CD14-positive monocyte (primary cell): ENCODE measurements at regions not wholly inside any gene's neighbourhood (a gene's known extent, or its start where the extent isn't known, plus 50 kb on each side); places are given as distances from the start of the nearest gene placed in this dataset.
"Not testable (repeated sequence)": the region's sequence is repeated elsewhere in the genome, so short reads cannot be mapped to it uniquely, and the experiment has no call there.

Source experiments
- DNase-seq, 3 donors: peaks; one replicate each; pipeline ENCODE4 v3.0.0-alpha.2; 2011 to 2022
- H2AFZ ChIP-seq: 2 replicates; pipeline ENCODE4 v1.6.0; 2012; ENCODE audit warnings: mild to moderate bottlenecking, low read depth, low read length, inconsistent platforms; ENCODE audit not compliant: insufficient read depth, poor library complexity, severe bottlenecking
- H3K27ac ChIP-seq, 2 donors: 1 replicate in 1 of 2; 2 replicates in 1 of 2; pipeline ENCODE4 v1.5.1; 2012 to 2013; ENCODE audit warnings: low read length in 2 of 2, control low read depth in 1 of 2, inconsistent platforms in 1 of 2, low read depth in 1 of 2, mild to moderate bottlenecking in 1 of 2
- H3K27me3 ChIP-seq, 2 donors: one replicate each; pipeline versions ENCODE4 v1.6.0 to v1.6.1; 2011 to 2013; ENCODE audit warnings: low read length in 2 of 2; ENCODE audit not compliant: control insufficient read depth in 2 of 2, insufficient read depth in 2 of 2
- H3K36me3 ChIP-seq, 2 donors: replicated peaks in 1 of 2; 1 replicate in 1 of 2; 2 replicates in 1 of 2; pipeline versions ENCODE4 v1.5.1 to v1.6.1; 2012 to 2013; ENCODE audit warnings: low read length in 2 of 2, control low read depth in 1 of 2, inconsistent platforms in 1 of 2, mild to moderate bottlenecking in 1 of 2; ENCODE audit not compliant: insufficient read depth in 2 of 2, control insufficient read depth in 1 of 2
- H3K4me1 ChIP-seq, 2 donors: 1 replicate in 1 of 2; 2 replicates in 1 of 2; pipeline versions ENCODE4 v1.5.1 to v1.6.1; 2012 to 2013; ENCODE audit warnings: low read length in 2 of 2, control low read depth in 1 of 2, inconsistent platforms in 1 of 2, mild to moderate bottlenecking in 1 of 2, moderate library complexity in 1 of 2; ENCODE audit not compliant: insufficient read depth in 2 of 2, control insufficient read depth in 1 of 2
- H3K4me2 ChIP-seq: replicated peaks from 2 replicates; pipeline ENCODE3; 2012; ENCODE audit warnings: low read length, moderate library complexity, mild to moderate bottlenecking; ENCODE audit not compliant: poor library complexity, severe bottlenecking; ENCODE audit errors: extremely low read depth
- H3K4me3 ChIP-seq, 3 experiments: fragments of 200-600 bp in 1 of 3; sonication (generic) in 1 of 3; replicated peaks in 1 of 3; 1 replicate in 2 of 3; 2 replicates in 1 of 3; pipeline ENCODE4 v1.5.1; 2011 to 2013; ENCODE audit warnings: low read length in 3 of 3, mild to moderate bottlenecking in 3 of 3, control low read depth in 2 of 3, low read depth in 2 of 3, inconsistent platforms in 1 of 3, moderate library complexity in 1 of 3
- H3K79me2 ChIP-seq: 2 replicates; pipeline ENCODE4 v1.6.0; 2012; ENCODE audit warnings: mild to moderate bottlenecking, control low read depth, inconsistent platforms, low read length, moderate library complexity; ENCODE audit not compliant: insufficient read depth
- H3K9ac ChIP-seq: 2 replicates; pipeline ENCODE4 v1.6.0; 2017; ENCODE audit warnings: low read length, mild to moderate bottlenecking; ENCODE audit not compliant: insufficient read depth, poor library complexity, severe bottlenecking
- H3K9me3 ChIP-seq, 2 donors: replicated peaks in 1 of 2; 1 replicate in 1 of 2; 2 replicates in 1 of 2; pipeline versions ENCODE4 v1.5.1 to v1.6.1; 2012 to 2013; ENCODE audit warnings: low read length in 2 of 2, control low read depth in 1 of 2; ENCODE audit not compliant: control insufficient read depth in 1 of 2, insufficient read depth in 1 of 2
- H4K20me1 ChIP-seq: 2 replicates; pipeline ENCODE4 v1.6.0; 2012; ENCODE audit warnings: mild to moderate bottlenecking, low read length, control low read depth, moderate library complexity; ENCODE audit not compliant: insufficient read depth
- H3K27ac Mint-ChIP-seq, 7 donors: one replicate each; pipeline ENCODE4 v1.8.0; 2020; ENCODE audit warnings: mild to moderate bottlenecking in 7 of 7, mixed read lengths in 7 of 7, moderate library complexity in 6 of 7, inconsistent platforms in 2 of 7
- H3K27me3 Mint-ChIP-seq, 3 donors: one replicate each; pipeline ENCODE4 v1.8.0; 2021 to 2022; ENCODE audit warnings: low read depth in 3 of 3, mild to moderate bottlenecking in 3 of 3, mixed read lengths in 3 of 3, moderate library complexity in 3 of 3, inconsistent platforms in 1 of 3
- H3K36me3 Mint-ChIP-seq, 2 donors: one replicate each; pipeline ENCODE4 v1.8.0; 2020; ENCODE audit warnings: mixed read lengths in 2 of 2, inconsistent platforms in 1 of 2, mild to moderate bottlenecking in 1 of 2
- H3K4me1 Mint-ChIP-seq: one replicate; pipeline ENCODE4 v1.8.0; 2020; ENCODE audit warnings: mild to moderate bottlenecking, mixed read lengths
- H3K4me3 Mint-ChIP-seq, 2 donors: one replicate each; pipeline ENCODE4 v1.8.0; 2020; ENCODE audit warnings: mild to moderate bottlenecking in 2 of 2, mixed read lengths in 2 of 2, moderate library complexity in 1 of 2
- H3K9me3 Mint-ChIP-seq, 7 donors: one replicate each; pipeline ENCODE4 v1.8.0; 2020 to 2022; ENCODE audit warnings: mixed read lengths in 7 of 7, mild to moderate bottlenecking in 6 of 7, moderate library complexity in 6 of 7, inconsistent platforms in 2 of 7
- CTCF ChIP-seq: fragments of 200-600 bp; IDR thresholded peaks from one replicate; pipeline ENCODE4 v1.8.0; 2022; ENCODE audit warnings: antibody characterized with exemption, mild to moderate bottlenecking
- WGBS: methylation state at CpG from one replicate; pipeline ENCODE4 v1.1.5; 2013; ENCODE audit warnings: missing lambda C conversion rate; ENCODE audit not compliant: insufficient coverage; 5-methylcytosine and 5-hydroxymethylcytosine counted together
- intact Hi-C, 2 donors: fragments of 100-400 bp; cut with micrococcal nuclease; formaldehyde crosslinking; loops; one replicate each; pipeline versions ENCODE4 v1.15.0 to v1.15.1; 2023

- H3K36me3 Mint-ChIP-seq, H3K4me1 Mint-ChIP-seq, H3K4me2 ChIP-seq, H4K20me1 ChIP-seq, H3K36me3 ChIP-seq, H3K9ac ChIP-seq, H3K27me3 Mint-ChIP-seq, H3K4me1 ChIP-seq, H3K27ac Mint-ChIP-seq, H3K27me3 ChIP-seq, H2AFZ ChIP-seq, H3K4me3 ChIP-seq, H3K4me3 Mint-ChIP-seq, DNase-seq, H3K27ac ChIP-seq, H3K79me2 ChIP-seq, intact Hi-C loops: not testable (repeated sequence)
- 94% methylated on average over 2 of the region's 4 CpGs for WGBS
- peaks cover 0 to 26% (median 10%) of the 10 kb centered on the region in 7 donors for H3K9me3 Mint-ChIP-seq
- peaks cover 0 to 12% of the 10 kb centered on the region in 2 donors for H3K9me3 ChIP-seq
Observed at GRCh38 chr20:30275073-30275472, 982.4 kb upstream of the DEFB115 start.

- intact Hi-C loops = no loop called here
- Histone ChIP-seq H3K4me1 (no peaks in the 10 kb centered on the region), H3K9ac (no peak overlapping the region), H3K9me3 (peaks cover 38 to 40% of the 10 kb centered on the region in 2 donors), H3K4me2 (no peak overlapping the region), H3K36me3 (no peaks in the 10 kb centered on the region), H2AFZ (no peak overlapping the region), H3K79me2 (no peaks in the 10 kb centered on the region), H3K27ac (no peak overlapping the region), H4K20me1 (no peaks in the 10 kb centered on the region), H3K27me3 (no peaks in the 10 kb centered on the region), H3K4me3 (no peak overlapping the region)
- Mint-ChIP-seq H3K27me3 (peaks cover 0 to 14% (median 2%) of the 10 kb centered on the region in 3 donors), H3K36me3 (no peaks in the 10 kb centered on the region), H3K27ac (no peak overlapping the region), H3K4me1 (peaks cover 7% of the 10 kb centered on the region), H3K4me3 (no peak overlapping the region), H3K9me3 (peaks cover 0 to 55% (median 28%) of the 10 kb centered on the region in 7 donors)
- 78% methylated on average over 36 of the region's 41 CpGs for WGBS
- DNase-seq = no peak
- no peak for TF ChIP-seq CTCF
Observed at GRCh38 chr20:30281584-30282197, 975.8 kb upstream of the DEFB115 start.

- H4K20me1 ChIP-seq, H3K36me3 ChIP-seq, intact Hi-C loops, H3K9ac ChIP-seq, H3K4me2 ChIP-seq, H3K36me3 Mint-ChIP-seq, H3K27ac ChIP-seq, H3K27me3 ChIP-seq, H3K4me3 ChIP-seq, H2AFZ ChIP-seq, H3K79me2 ChIP-seq, H3K27ac Mint-ChIP-seq, H3K4me1 ChIP-seq, H3K4me1 Mint-ChIP-seq: not testable (repeated sequence)
- WGBS = 48% methylated on average over 40 of the region's 47 CpGs
- H3K27me3 Mint-ChIP-seq = peaks cover 0 to 16% (median 5%) of the 10 kb centered on the region in 3 donors
- peaks cover 0 to 66% (median 34%) of the 10 kb centered on the region in 7 donors for H3K9me3 Mint-ChIP-seq
- peak overlapping the region; percentile 61 for H3K4me3 Mint-ChIP-seq
- peaks cover 38 to 40% of the 10 kb centered on the region in 2 donors for H3K9me3 ChIP-seq
- peak; percentile 7 to 42 (median 11) for DNase-seq
Observed at GRCh38 chr20:30283476-30284280, 973.8 kb upstream of the DEFB115 start.
